PFSK-1 (cell line): ENCODE measurements at regions not wholly inside any gene's neighbourhood (a gene's known extent, or its start where the extent isn't known, plus 50 kb on each side); places are given as distances from the start of the nearest gene placed in this dataset.

ENCODE experiments used
- FOXP2 ChIP-seq: optimal IDR thresholded peaks from 2 replicates; pipeline ENCODE3; 2011; ENCODE audit warnings: borderline replicate concordance, control low read depth, inconsistent platforms; ENCODE audit not compliant: insufficient read depth; ENCODE audit errors: extremely low read length, extremely low read depth
- POLR2AphosphoS5 ChIP-seq: IDR thresholded peaks from 2 replicates; pipeline ENCODE4 v1.6.1; 2012; ENCODE audit warnings: low read depth, mild to moderate bottlenecking, control low read depth, low read length, moderate library complexity
- REST ChIP-seq, 2 experiments: IDR thresholded peaks; 2 replicates each; pipeline versions ENCODE4 v1.6.1 to v1.8.0; 2011 to 2012; ENCODE audit warnings: low read depth in 2 of 2, low read length in 2 of 2, control low read depth in 1 of 2, inconsistent platforms in 1 of 2, mild to moderate bottlenecking in 1 of 2, moderate library complexity in 1 of 2; ENCODE audit not compliant: insufficient read depth in 1 of 2
- SIN3A ChIP-seq: IDR thresholded peaks from 2 replicates; pipeline ENCODE4 v1.6.1; 2012; ENCODE audit warnings: mild to moderate bottlenecking, low read length, moderate library complexity, borderline replicate concordance; ENCODE audit not compliant: insufficient read depth
- TAF1 ChIP-seq: IDR thresholded peaks from 2 replicates; pipeline ENCODE4 v1.6.1; 2012; ENCODE audit warnings: low read length, control low read depth, borderline replicate concordance; ENCODE audit not compliant: insufficient read depth

GRCh38 chr1:229220163-229220846 is 50.6 kb upstream of the RAB4A start:
- TF ChIP-seq TAF1 (no peak), SIN3A (no peak), REST (IDR thresholded peaks at IDR 0.05; ENCODE audit: insufficient read depth in 1 of 2, low read depth in 2 of 2, low read length in 2 of 2) (no peak)

- TF ChIP-seq SIN3A (peak; percentile 84; the same call in 1 of the 2 replicates), FOXP2 (peak; percentile 77), POLR2AphosphoS5 (no peak), REST (IDR thresholded peaks at IDR 0.05; ENCODE audit: insufficient read depth in 1 of 2, low read depth in 2 of 2, low read length in 2 of 2) (no peak), TAF1 (no peak)
These were observed 49.5 kb upstream of the RAB4A start for GRCh38 chr1:229221106-229222019.
